T-helper 2 cell (primary cell): ENCODE measurements at regions not wholly inside any gene's neighbourhood (a gene's known extent, or its start where the extent isn't known, plus 50 kb on each side); places are given as distances from the start of the nearest gene placed in this dataset.
"Not testable (repeated sequence)": the region's sequence is repeated elsewhere in the genome, so short reads cannot be mapped to it uniquely, and the experiment has no call there.

Experiments used
- DNase-seq, 5 experiments: peaks; one replicate each; pipeline versions ENCODE4 v3.0.0 to v3.0.0-alpha.2; 2012 to 2022

DNA sequence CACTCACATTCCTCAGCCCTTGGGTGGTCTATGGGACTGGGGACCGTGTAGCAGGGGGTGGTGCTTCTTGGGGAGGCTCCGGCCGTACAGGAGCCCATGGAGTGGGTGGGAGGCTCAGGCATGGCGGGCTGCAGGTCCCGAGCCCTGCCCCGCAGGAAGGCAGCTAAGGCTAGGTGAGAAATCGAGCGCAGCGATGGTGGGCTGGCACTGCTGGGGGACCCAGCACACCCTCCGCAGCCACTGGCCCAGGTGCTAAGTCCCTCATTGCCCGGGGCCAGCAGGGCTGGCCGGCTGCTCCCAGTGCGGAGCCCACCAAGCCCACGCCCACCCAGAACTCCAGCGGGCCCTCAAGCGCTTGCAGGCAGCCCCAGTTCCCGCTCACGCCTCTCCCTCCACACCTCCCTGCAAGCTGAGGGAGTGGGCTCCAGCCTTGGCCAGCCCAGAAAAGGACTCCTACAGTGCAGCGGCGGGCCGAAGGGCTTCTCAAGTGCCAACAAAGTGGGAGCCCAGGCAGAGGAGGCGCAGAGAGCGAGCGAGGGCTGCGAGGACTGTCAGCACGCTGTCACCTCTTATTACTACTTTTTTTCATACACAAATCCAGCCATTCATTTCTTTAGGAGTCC lies 613.3 kb upstream of the LUZP2 start:
- not testable (repeated sequence) for DNase-seq

- no peak for DNase-seq
These were observed 612.5 kb upstream of the LUZP2 start for GRCh38 chr11:23884341-23884740.

- DNase-seq, result no peak
These were observed 611.1 kb upstream of the LUZP2 start for GRCh38 chr11:23885801-23886200.

DNA sequence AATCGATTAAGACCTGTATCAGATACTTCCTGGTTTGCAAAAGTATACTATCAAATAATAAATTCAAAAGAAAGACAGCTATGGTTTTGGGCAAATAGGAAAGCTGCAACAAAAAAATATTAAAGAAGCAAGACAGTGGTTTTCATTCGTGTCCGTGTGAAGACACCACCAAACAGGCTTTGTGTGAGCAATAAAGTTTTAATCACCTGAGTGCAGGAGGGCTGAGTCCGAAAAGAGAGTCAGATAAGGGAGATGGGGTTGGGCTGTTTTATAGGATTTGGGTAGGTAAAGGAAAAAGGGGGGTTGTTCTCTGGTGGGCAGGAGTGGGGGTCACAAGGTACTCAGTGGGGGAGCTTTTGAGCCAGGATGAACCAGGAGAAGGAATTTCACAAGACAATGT lies 609.7 kb upstream of the LUZP2 start:
- DNase-seq, result not testable (repeated sequence)

- DNase-seq, result no peak
These were observed 603.7 kb upstream of the LUZP2 start for GRCh38 chr11:23893126-23893525.

DNA sequence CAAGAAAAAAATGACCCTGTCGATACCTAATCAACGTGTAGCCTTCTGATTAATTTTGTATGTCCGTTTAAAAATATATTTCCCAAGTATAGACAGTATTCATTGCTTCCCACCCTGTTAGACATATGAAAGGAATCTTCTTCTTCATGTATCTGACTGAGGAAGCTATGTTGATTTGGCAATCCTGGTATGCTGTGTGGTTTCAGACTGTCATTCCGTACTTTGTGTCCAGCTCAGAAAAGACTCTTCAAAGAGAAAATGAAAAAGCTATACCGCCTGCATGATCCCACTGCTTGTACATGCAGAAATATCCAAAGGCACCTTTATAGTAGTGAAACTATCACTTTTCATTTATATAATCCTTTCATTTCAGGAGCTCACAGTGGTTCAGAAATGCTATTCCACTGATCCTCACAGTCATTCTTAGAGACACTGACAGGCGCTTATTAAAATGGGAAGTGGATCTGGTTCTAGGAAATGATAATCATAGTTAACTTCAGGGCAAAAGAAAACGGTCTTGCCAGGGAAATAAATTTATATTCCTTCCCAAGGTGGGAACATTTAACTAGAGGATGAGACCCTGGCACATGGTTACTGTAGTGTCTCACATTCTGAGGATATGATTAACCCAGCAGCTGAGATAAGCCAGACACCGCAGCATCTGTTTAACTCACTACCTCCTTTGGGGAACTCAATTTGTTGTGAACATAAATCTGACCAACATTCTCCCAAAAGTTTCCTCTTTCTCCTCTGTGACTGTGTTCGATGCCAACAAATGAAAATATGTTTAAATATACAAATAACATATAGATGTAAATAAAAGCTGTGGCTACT lies 599.2 kb upstream of the LUZP2 start:
- DNase-seq, result no peak

- DNase-seq, result no peak
These were observed 593.7 kb upstream of the LUZP2 start for GRCh38 chr11:23903044-23903704.

DNA sequence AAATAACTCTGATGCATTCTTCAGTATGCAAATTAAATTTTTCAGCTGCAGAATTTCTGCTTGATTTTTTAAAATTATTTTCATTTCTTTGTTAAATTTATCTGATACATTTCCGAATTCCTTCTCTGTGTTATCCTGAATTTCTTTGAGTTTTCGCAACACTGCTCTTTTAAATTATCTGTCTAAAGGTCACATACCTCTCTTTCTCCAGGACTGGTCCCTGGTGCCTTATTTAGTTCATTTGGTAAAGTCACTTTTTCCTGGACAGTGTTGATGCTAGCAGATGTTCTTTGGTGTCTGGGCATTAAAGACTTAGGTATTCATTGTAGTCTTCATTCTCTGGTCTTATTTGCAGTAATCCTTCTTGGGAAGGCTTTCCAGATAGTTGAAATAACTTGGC lies 577.4 kb upstream of the LUZP2 start:
- DNase-seq, result no peak

DNA sequence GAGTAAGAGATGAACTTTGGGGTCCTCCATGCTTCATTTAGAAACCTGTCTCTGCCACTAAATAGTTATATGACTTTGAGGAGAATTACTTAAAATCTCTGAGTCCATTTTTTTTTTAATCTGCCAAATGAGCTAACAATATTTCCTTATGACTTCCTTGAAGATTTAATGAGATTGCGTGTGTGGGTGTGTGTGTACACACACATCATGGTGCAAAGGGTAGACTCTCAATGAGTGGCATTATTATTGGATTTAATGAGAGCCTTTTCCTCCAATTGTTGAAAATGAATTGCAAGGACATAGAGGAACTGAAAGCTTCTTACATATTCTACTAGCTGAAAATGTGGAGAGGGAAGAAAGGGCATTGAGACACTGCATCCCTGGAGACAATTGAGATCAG lies 573.5 kb upstream of the LUZP2 start:
- no peak for DNase-seq

- no peak for DNase-seq
These were observed 572.6 kb upstream of the LUZP2 start for GRCh38 chr11:23924226-23924625.

GRCh38 chr11:23931443-23931842 lies 565.4 kb upstream of the LUZP2 start:
- no peak for DNase-seq

DNA sequence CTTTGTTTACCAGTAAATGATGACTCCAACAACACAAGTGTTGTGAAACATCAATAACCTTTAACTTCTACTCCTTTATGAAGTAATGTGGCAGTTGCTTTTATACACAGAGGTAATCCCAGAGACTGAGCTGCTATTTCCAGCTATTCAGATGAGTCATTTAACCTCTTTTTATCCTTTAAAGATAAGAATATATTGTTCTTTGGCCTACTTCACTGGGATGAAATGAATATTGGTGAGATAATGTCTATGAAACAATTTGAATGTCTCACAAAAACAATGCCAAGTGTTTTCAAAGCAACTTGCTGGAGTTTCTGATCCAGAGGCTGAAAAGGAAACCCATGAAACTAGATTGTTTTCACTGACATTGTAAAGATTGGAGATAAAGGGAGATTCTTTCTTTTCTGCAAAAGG lies 564.4 kb upstream of the LUZP2 start:
- no peak for DNase-seq

DNA sequence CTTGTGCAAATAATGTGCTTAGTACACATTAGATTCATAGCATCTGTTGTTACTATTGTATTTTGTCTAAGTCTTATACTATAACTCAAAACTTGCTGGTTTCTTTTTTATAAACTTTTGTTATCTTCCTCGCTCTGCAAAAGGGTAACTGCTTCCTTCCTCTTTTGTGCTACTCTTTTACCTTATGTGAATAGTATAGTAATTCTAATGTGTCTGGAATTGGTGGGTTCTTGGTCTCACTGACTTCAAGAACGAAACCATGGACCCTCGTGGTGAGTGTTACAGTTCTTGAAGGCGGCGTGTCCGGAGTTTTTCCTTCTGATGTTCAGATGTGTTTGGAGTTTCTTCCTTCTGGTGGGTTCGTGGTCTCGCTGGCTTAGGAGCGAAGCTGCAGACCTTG lies 563.1 kb upstream of the LUZP2 start:
- DNase-seq, result no peak

DNA sequence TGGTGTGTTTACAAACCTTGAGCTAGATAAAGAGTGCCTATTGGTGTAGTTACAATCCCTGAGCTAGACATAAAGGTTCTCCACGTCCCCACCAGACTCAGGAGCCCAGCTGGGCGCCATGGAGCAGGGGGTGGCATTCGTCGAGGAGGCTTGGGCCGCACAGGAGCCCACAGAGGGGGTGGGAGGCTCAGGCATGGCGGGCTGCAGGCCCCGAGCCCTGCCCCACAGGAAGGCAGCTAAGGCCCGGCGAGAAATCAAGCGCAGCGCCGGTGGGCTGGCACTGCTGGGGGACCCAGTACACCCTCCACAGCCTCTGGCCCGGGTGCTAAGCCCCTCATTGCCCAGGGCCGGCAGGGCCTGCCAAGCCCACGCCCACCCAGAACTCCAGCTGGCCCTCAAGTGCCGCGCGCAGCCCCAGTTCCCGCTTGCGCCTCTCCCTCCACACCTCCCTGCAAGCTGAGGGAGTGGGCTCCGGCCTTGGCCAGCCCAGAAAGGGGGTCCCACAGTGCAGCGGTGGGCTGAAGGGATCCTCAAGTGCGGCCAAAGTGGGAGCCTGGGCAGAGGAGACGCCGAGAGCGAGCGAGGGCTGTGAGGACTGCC lies 562.1 kb upstream of the LUZP2 start:
- DNase-seq, result not testable (repeated sequence)

GRCh38 chr11:23942117-23942815 lies 554.6 kb upstream of the LUZP2 start:
- DNase-seq, result not testable (repeated sequence)

- no peak for DNase-seq
These were observed 551.9 kb upstream of the LUZP2 start for GRCh38 chr11:23944923-23945322.

- no peak for DNase-seq
These were observed 549.0 kb upstream of the LUZP2 start for GRCh38 chr11:23947883-23948282.

DNA sequence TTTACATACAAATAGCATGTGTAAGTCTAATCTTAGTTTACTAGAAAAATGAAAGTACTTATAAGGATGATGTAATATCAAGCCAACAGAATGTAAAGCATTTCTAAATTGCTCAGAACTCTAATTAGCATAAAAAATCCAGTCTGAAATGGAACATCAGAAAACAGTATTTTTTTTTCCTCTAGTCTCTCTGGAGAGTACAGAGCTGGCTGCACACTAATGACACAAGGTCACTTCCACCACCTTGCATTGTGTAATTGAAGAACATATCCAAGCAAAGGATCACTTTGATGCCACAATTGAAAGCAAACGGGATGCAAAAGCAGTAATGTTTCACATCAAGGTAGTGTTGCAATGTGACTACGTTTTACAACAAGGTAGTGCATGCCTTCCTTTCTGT lies 548.0 kb upstream of the LUZP2 start:
- no peak for DNase-seq

- DNase-seq, result no peak
These were observed 542.7 kb upstream of the LUZP2 start for GRCh38 chr11:23953951-23954710.

GRCh38 chr11:23954730-23955129 lies 542.1 kb upstream of the LUZP2 start:
- no peak for DNase-seq

- no peak for DNase-seq
These were observed 540.3 kb upstream of the LUZP2 start for GRCh38 chr11:23956586-23956985.

- no peak for DNase-seq
These were observed 539.5 kb upstream of the LUZP2 start for GRCh38 chr11:23957314-23957713.
